Upper lobe of left lung (tissue), 6 donors: ENCODE measurements at regions not wholly inside any gene's neighbourhood (a gene's known extent, or its start where the extent isn't known, plus 50 kb on each side); places are given as distances from the start of the nearest gene placed in this dataset.
A peak's percentile ranks its signal among the peaks of the same experiment; 100 is the strongest.

Source experiments
- ATAC-seq, 2 donors: fragments of 200-7000 bp; cut with Tn5 transposase; one replicate each; pipeline ENCODE4 v1.9.1; 2022; ENCODE audit warnings: mild to moderate bottlenecking in 2 of 2, moderate library complexity in 2 of 2; ENCODE audit not compliant: low FRiP score in 2 of 2
- DNase-seq, 2 donors: peaks; one replicate each; pipeline ENCODE4 v3.0.0-alpha.2; 2019 to 2020
- H3K27ac ChIP-seq, 4 donors: fragments of 200-600 bp; sonication (generic); one replicate each; pipeline ENCODE4 v1.5.1; 2016 to 2019
- H3K27me3 ChIP-seq, 4 donors: fragments of 200-600 bp; sonication (generic); one replicate each; pipeline ENCODE4 v1.5.1; 2017 to 2019
- H3K36me3 ChIP-seq, 4 donors: fragments of 200-600 bp; sonication (generic); one replicate each; pipeline ENCODE4 v1.5.1; 2016 to 2019
- H3K4me1 ChIP-seq, 4 donors: fragments of 200-600 bp; sonication (generic); one replicate each; pipeline ENCODE4 v1.5.1; 2018 to 2019
- H3K4me3 ChIP-seq, 4 donors: fragments of 200-600 bp; sonication (generic); one replicate each; pipeline ENCODE4 v1.5.1; 2017 to 2019; ENCODE audit warnings: mild to moderate bottlenecking in 2 of 4, moderate library complexity in 1 of 4
- H3K9me3 ChIP-seq, 4 donors: fragments of 200-600 bp; sonication (generic); one replicate each; pipeline ENCODE4 v1.5.1; 2018 to 2019
- CTCF ChIP-seq, 6 experiments: fragments of 450-650 bp in 4 of 6; fragments of 200-600 bp in 2 of 6; sonication (generic) in 2 of 6; IDR thresholded peaks; one replicate each; pipeline ENCODE4 v1.5.1; 2016 to 2019; ENCODE audit warnings: antibody characterized with exemption in 6 of 6
- EP300 ChIP-seq, 4 donors: sonication (generic); formaldehyde crosslinking; IDR thresholded peaks; one replicate each; pipeline ENCODE4 v1.5.1; 2017; ENCODE audit warnings: antibody characterized with exemption in 4 of 4, control low read depth in 2 of 4
- POLR2A ChIP-seq, 4 donors: fragments of 450-650 bp; IDR thresholded peaks; one replicate each; pipeline ENCODE4 v1.5.1; 2016 to 2017; ENCODE audit warnings: antibody characterized with exemption in 4 of 4, mild to moderate bottlenecking in 2 of 4
- POLR2AphosphoS5 ChIP-seq, 2 donors: sonication (generic); formaldehyde crosslinking; IDR thresholded peaks; one replicate each; pipeline ENCODE4 v1.5.1; 2017; ENCODE audit warnings: antibody characterized with exemption in 2 of 2
- WGBS, 2 donors: methylation state at CpG; one replicate each; pipeline ENCODE4 v1.1.5; 2017 to 2018; 5-methylcytosine and 5-hydroxymethylcytosine counted together
- donor health status: DM: no; HTN: no; CAD: no; lungs with moderate emphysema.
- donor health status: DM: no; HTN: yes; CAD: no; lungs with severe emphysema.

DNA sequence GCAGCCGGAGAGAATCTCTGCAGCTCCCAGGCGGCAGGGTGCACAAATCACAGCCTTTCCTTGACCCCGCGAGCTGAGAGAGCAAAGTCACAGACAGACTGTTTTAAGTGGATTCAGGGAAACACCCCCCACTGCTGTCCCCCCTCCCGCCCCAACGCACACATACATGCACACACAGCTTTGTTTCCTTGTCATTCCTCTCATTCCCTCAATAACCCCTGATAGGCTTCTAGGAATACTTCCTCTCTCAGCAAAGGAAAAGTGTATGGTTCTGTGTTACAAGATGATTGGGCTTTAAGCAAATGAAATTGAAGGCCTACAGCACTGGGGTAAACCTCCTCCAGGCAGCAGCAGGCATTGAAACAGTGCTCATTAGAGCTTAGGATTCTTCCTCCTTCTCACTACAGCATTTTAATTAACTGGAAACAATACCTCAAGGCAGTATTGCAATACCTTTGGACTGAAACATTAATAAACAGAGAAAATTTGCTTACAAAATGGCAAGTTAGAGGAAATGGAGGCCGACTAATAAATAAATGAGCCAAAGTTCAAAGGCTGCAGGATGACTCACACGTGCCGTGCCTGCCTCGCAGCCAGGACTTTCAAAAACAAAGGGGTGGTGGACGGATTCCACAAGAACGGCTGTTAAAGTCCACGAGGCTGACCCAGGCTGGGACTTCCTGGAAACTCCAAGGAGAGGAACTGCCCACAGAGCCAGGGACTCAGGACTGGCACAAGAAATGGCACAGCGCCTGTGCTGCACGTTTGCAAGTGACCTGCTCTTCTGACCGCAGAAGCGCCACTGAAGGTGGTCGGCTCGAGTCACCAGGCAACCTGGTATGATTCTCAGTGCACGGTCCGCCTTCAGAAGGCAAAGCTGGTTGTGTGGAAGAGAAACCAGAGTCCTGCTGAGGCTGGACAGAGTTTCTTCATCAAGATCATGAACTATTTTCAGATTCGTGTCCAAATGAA, 236.2 kb downstream of the SYK start:
- peak; percentile 64 to 68 for ATAC-seq
- no peaks in the 10 kb centered on the region for H3K9me3 ChIP-seq
- peak overlapping the region; percentile 21 to 76 (median 55) for H3K27ac ChIP-seq
- peak; percentile 59 to 63 for TF ChIP-seq POLR2AphosphoS5 (IDR thresholded peaks at IDR 0.05)
- peak in 1 of 4 donors; percentile 47 for TF ChIP-seq EP300 (IDR thresholded peaks at IDR 0.05)
- TF ChIP-seq POLR2A (IDR thresholded peaks at IDR 0.05) = no peak
- peaks cover 18 to 23% (median 20%) of the 10 kb centered on the region in 4 donors for H3K4me1 ChIP-seq
- no peaks in the 10 kb centered on the region for H3K36me3 ChIP-seq
- WGBS, 2 donors = 30 to 39% methylated on average over 18 to 22 of the region's 22 CpGs
- peak in 1 of 2 donors; percentile 73 for DNase-seq
- H3K4me3 ChIP-seq = no peak overlapping the region
- H3K27me3 ChIP-seq = no peaks in the 10 kb centered on the region

DNA sequence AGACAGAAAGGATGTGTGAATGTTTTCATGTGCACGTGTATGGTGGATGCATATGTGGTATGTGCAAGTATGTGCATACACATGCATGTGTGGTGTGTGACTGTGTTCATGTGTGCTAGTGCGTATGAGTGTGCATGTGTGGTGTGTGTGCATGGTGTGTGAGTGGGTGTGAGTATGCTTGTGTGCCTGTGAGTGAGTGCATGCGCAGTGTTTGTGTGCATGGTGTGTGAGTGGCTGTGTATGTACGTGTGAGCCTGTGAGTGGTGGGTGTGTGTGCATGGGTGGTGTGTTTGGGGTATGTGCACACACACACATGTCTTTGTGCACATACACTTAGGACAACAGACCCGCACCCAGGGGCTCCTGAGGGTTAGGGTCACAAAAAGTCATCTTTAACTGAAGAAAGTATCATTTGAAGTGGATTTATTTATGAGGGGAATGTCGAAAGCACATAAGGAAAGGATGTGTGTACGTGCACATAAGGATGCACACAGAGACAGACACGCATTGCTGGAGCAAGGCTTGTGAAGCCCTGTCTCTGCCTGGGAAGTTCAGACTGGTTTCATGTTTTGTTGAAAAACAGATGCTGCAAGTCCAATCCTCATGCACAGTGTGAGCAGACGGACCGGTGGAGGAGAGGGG, 237.0 kb downstream of the SYK start:
- peaks cover 18 to 27% (median 21%) of the 10 kb centered on the region in 4 donors for H3K4me1 ChIP-seq
- ATAC-seq (no peak), DNase-seq (no peak)
- peak overlapping the region in 2 of 4 donors; percentile 52 to 58 for H3K27ac ChIP-seq
- TF ChIP-seq EP300 (IDR thresholded peaks at IDR 0.05) = no peak
- H3K27me3 ChIP-seq = no peaks in the 10 kb centered on the region
- no peak overlapping the region for H3K4me3 ChIP-seq
- WGBS, 2 donors = 84 to 87% methylated on average over 10 of the region's 10 CpGs
- H3K36me3 ChIP-seq = no peaks in the 10 kb centered on the region
- no peaks in the 10 kb centered on the region for H3K9me3 ChIP-seq

DNA sequence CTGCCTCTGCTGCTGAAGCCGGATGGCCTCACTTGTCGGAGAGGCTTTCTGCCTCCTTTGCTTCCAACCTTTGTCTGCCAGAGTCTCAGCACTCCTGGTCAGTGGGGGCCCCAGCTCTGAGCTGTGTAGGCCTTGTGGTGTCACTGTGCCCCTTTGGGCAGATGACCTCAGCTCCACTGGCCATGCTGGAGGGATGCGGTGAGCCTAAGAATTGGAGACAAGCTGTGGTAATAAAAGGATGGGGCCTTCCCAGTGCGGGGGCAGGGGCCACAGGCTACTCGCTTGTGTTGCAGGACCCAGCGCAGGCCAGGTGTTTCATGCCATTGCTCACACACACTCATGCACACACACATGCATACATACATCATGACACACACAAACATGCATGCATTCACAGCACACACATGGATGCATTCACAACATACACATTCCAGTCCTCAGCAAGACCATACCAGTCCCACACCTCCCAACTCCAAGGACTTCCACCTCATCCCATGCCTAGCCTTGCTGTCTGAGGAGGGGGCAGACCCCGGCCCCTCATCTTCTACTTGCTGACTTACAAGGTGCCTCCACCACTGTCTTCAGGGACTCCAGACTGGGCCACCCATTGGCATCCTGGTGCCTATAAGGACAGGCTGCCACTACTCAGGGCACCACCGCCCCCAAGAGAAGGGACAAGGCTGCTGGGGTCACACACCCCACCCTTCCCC, 237.7 kb downstream of the SYK start:
- peaks cover 18 to 31% (median 21%) of the 10 kb centered on the region in 4 donors for H3K4me1 ChIP-seq
- no peak overlapping the region for H3K27ac ChIP-seq
- H3K27me3 ChIP-seq = no peaks in the 10 kb centered on the region
- DNase-seq (no peak), ATAC-seq (no peak)
- no peaks in the 10 kb centered on the region for H3K9me3 ChIP-seq
- 90 to 97% methylated on average over 5 to 8 of the region's 8 CpGs for WGBS, 2 donors
- TF ChIP-seq EP300 (IDR thresholded peaks at IDR 0.05) = no peak
- TF ChIP-seq POLR2AphosphoS5 (IDR thresholded peaks at IDR 0.05) = no peak
- TF ChIP-seq POLR2A (IDR thresholded peaks at IDR 0.05) = no peak
- TF ChIP-seq CTCF (IDR thresholded peaks at IDR 0.05) = no peak
- no peaks in the 10 kb centered on the region for H3K36me3 ChIP-seq
- H3K4me3 ChIP-seq = no peak overlapping the region

- TF ChIP-seq POLR2A (IDR thresholded peaks at IDR 0.05) (no peak), EP300 (IDR thresholded peaks at IDR 0.05) (no peak), POLR2AphosphoS5 (IDR thresholded peaks at IDR 0.05) (no peak), CTCF (IDR thresholded peaks at IDR 0.05) (no peak)
- Histone ChIP-seq H3K36me3 (no peaks in the 10 kb centered on the region), H3K27me3 (no peaks in the 10 kb centered on the region), H3K4me3 (no peak overlapping the region), H3K9me3 (no peaks in the 10 kb centered on the region), H3K27ac (no peak overlapping the region), H3K4me1 (peaks cover 18 to 33% (median 21%) of the 10 kb centered on the region in 4 donors)
- DNase-seq = peak in 1 of 2 donors; percentile 54
- WGBS, 2 donors = 90% methylated on average over 8 of the region's 8 CpGs
- no peak for ATAC-seq
Measured at GRCh38 chr9:91039835-91040140, 238.2 kb downstream of the SYK start.

GRCh38 chr9:91040371-91041215, 239.0 kb downstream of the SYK start:
- DNase-seq (no peak), ATAC-seq (no peak)
- H3K9me3 ChIP-seq = no peaks in the 10 kb centered on the region
- H3K4me3 ChIP-seq = no peak overlapping the region
- H3K36me3 ChIP-seq = no peaks in the 10 kb centered on the region
- no peak overlapping the region for H3K27ac ChIP-seq
- H3K4me1 ChIP-seq = peaks cover 18 to 36% (median 21%) of the 10 kb centered on the region in 4 donors
- WGBS, 2 donors = 94 to 96% methylated on average over 14 of the region's 14 CpGs
- no peak for TF ChIP-seq EP300 (IDR thresholded peaks at IDR 0.05)
- TF ChIP-seq POLR2AphosphoS5 (IDR thresholded peaks at IDR 0.05) = no peak
- TF ChIP-seq CTCF (IDR thresholded peaks at IDR 0.05) = no peak
- no peak for TF ChIP-seq POLR2A (IDR thresholded peaks at IDR 0.05)
- no peaks in the 10 kb centered on the region for H3K27me3 ChIP-seq
